GM10266 (cell line): ENCODE measurements at regions not wholly inside any gene's neighbourhood (a gene's known extent, or its start where the extent isn't known, plus 50 kb on each side); places are given as distances from the start of the nearest gene placed in this dataset.

Source experiments
- DNase-seq: peaks from one replicate; pipeline ENCODE4 v3.0.0; 2012; ENCODE audit errors: extremely low spot score
- TF ChIP-seq, protein P1 (sequence below): IDR thresholded peaks from 2 replicates; pipeline ENCODE4 v1.5.1; 2012; ENCODE audit warnings: mild to moderate bottlenecking, low read depth; ENCODE audit not compliant: control insufficient read depth, insufficient read depth; ENCODE audit errors: missing control alignments

DNA sequence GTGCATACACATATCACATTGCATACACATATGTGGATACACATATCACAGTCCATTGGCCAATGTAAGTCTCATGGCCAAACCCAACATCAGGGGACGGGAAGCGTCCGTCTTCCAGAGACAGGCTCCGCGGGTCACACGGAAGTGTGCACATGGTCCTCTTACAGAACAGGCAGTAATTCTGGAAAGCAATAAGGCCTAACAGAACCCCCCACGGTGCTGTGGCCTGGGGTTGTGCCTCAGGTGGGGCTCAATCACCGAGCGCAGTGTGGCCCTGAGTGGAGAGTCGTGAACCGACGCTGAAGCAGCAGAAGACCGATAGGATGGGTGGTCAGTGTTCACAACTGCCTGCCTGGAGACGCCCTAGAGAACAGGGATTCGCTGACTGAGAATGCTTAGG lies 857.3 kb downstream of the GALR1 start:
- TF ChIP-seq, protein P1, sequence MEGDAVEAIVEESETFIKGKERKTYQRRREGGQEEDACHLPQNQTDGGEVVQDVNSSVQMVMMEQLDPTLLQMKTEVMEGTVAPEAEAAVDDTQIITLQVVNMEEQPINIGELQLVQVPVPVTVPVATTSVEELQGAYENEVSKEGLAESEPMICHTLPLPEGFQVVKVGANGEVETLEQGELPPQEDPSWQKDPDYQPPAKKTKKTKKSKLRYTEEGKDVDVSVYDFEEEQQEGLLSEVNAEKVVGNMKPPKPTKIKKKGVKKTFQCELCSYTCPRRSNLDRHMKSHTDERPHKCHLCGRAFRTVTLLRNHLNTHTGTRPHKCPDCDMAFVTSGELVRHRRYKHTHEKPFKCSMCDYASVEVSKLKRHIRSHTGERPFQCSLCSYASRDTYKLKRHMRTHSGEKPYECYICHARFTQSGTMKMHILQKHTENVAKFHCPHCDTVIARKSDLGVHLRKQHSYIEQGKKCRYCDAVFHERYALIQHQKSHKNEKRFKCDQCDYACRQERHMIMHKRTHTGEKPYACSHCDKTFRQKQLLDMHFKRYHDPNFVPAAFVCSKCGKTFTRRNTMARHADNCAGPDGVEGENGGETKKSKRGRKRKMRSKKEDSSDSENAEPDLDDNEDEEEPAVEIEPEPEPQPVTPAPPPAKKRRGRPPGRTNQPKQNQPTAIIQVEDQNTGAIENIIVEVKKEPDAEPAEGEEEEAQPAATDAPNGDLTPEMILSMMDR = no peak
- DNase-seq = no peak

DNA sequence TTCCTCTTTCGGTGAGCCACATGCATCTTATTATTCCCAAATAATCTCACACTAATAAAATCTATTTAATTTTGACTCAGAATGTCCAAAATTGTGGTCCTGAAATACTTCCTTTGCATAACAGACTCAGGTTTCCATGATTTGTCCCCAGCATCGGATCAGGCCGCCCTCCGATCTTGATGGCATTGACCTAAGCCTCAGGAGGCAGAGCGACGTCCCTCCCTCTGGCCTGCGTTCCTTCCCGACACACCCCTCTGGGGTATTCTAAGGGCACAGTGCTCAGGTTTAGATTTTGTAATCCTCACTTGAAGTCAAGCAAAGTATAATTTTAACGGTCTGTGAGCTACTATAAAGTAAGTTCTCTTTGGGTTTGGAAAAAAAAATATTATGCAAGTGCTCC lies 857.7 kb downstream of the GALR1 start:
- TF ChIP-seq, protein P1 = no peak
- no peak for DNase-seq

DNA sequence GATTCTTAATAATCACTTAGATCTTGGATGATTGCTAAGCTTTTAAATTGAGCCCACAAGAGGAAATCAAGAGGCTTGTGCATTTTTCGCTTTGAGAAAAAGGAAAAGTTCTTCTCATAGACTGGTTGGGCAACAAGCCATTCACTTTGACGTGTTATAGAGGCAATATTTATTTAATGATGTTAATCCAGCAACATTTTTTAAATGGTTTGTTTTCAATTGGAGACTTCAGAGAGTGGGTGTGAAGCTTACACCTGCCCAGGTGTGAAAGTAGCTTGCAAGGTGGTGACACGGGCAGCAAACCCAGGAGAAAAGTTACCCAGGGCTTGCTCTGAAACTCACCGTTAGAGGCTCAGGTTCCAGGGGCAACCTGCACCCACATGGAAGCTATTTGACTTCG lies 858.9 kb downstream of the GALR1 start:
- no peak for DNase-seq
- TF ChIP-seq, protein P1 = no peak

DNA sequence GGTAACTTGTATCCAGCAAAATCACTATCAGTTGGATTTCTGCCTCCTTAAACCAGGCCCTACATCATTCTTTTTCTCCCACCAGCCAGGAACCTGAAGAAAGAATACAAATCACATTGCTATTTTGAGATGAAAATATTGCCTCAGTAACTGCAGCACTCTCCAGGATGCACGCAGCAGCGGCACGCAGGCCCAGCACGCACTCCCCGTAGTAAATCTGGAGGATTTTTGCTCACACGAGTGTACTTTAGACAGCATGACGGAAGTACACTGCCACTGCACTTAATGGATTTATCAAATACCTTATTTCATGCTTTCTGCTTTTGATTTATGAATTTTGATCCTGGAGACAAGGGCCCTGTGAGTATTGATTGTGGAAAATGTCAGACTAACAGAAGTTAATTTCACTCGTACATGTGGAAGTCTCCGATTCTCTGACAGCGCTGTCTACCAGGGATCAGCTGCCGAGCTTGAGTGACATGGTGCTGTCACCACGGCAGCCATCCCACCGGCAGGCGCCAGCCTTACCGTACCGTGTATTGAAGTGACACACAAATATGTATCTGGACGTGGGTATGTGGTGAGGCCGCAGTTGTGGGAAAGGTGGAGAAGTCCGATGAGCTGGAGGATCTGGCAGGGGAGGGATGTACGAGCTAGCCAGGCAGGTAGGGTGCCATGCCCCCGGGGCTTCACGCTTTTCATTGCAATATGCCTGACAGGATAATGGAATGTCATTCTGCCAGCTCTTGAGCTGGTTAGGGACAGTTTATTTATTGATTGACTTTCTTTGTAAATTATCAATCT lies 863.7 kb downstream of the GALR1 start:
- no peak for DNase-seq
- TF ChIP-seq, protein P1 = no peak

DNA sequence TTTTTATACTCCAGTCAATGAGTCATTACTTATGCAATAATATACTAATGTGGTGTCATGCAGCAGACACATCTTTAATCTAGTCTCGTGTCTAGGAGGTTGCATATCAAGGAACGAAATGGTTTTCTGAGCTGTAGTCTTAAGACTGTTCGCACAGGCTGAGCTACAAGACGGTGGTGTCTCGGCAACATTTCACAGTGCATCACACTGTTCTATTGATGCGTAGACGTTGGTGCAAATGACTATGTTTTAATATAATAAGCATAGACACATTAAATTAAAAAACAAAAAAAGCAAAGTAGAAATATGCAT lies 864.2 kb downstream of the GALR1 start:
- TF ChIP-seq, protein P1 = no peak
- no peak for DNase-seq

DNA sequence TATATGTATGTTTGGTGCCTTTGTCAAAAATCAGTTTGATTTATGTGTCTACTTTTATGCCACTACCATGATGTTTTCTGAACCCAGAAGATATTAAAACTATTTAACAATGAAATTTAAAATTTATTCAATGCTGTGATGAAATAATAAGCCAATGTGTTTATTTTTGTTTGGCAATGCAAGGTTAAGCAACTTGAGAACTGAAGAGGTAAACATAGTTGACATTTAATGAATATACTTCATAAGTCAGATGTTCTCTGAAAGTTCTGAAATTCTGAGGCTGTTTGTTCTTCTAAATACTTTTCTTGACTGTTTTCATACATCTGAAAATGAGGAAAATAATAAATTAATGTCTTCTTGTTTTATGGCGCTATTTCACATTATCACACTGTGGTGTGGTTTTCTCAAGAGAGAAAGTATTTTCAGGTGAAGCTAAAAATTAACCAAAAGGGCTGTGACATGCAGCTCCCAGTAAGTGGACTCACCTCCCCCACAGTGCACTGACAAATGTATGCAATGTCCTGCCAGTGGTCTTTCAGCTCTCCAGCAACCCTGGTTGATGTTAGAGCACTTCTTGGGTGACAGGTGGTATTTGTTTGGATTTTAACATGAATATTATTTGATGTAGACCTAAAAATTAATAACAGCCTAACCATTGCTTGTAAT lies 863.6 kb upstream of the SALL3 start:
- TF ChIP-seq, protein P1 = no peak
- no peak for DNase-seq
